ENCODE measurements at regions not wholly inside any gene's neighbourhood (a gene's known extent, or its start where the extent isn't known, plus 50 kb on each side); places are given as distances from the start of the nearest gene placed in this dataset.
"Not testable (repeated sequence)": the region's sequence is repeated elsewhere in the genome, so short reads cannot be mapped to it uniquely, and the experiment has no call there.

GRCh38 chr7:86981937-86982336, 77.5 kb downstream of the ELAPOR2 start:
- TF ChIP-seq CTCF (IDR thresholded peaks at IDR 0.05); EP300 (IDR thresholded peaks at IDR 0.05); POLR2A (IDR thresholded peaks at IDR 0.05; ENCODE audit: low read depth): not testable (repeated sequence)

Data from esophagus muscularis mucosa (tissue), 4 donors.